HG02852 (cell line): ENCODE measurements at regions not wholly inside any gene's neighbourhood (a gene's known extent, or its start where the extent isn't known, plus 50 kb on each side); places are given as distances from the start of the nearest gene placed in this dataset.

Source experiments
- ATAC-seq: cut with Tn5 transposase; IDR thresholded peaks from one replicate; pipeline ENCODE4 v1.9.1; 2021; ENCODE audit warnings: mild to moderate bottlenecking, moderate library complexity; ENCODE audit not compliant: unreplicated experiment

DNA sequence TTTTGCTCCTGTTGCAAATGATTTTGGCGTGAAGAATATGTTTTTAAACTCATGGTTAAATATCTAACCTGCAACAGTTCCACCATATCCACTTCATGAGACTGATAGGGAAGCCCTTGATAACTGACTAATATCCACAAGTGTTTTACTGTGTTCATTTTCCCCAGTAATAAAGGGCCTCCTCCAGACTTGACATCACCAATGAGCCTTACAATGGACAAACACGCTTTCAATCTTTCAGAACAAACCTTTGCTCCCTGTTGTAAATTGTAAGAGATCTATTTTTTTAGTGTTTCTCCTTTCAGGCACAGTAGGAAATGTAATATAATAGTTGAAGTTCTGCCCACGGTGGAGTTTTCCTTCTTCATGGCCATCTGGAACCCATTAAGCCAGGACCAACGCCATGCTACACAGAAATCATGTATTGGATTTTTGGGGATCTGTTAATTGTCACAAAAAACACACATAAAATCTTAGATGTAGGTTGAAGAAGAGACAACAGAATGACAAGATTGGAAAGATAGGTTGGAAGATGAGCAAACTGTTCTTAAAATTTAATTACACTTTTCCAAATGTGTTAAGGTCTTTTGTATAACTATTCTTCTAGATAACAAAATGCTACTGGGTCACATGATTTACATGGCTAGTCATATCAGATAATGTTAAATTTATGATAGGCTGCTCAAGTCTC lies 1030.1 kb downstream of the FSTL5 start:
- ATAC-seq, result no peak

DNA sequence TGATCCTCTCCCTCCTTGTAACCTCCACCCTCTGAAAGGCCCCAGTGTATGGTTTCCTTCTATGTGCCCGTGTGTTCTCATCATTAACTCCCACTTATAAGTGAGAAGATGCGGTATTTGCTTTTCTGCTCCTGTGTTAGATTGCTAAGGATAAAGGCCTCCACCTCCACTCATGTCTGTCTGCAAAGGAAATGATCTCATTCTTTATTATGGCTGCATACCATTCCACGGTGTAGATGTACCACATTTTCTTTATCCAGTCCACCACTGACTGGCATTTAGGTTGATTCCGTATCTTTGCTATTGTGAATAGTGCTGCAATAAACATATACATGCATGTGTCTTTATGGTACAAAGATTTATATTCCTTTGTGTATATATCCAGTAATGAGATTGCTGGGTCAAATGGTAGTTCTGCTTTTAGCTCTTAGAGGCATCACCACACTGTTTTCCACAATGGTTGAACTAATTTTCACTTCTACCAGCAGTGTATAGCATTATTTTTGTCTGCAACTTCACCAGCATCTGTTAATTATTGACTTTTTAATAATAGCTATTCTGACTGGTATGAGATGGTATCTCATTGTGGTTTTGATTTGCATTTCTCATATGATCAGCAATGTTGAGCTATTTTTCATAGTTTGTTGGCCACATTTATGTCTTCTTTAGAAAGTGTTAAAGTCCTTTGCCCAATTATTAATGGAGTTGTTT lies 1030.9 kb downstream of the FSTL5 start:
- ATAC-seq, result no peak

DNA sequence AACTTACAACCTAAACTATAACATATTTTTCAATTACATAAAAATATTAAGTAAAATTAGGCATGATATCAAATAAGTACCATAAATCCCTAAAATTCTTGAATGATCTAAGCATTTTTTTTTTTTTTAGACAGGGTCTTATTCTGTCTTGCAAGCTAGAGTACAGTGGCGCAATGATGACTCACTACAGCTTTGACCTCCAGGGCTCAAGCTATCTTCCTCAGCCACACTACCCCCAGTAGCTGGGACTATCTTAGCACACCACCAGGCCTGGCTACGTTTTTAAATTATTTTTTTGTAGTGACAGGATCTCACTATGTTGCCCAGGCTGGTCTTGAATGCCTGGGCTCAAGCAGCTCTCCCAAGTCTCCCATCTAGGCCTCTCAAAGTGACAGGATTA lies 1042.3 kb downstream of the FSTL5 start:
- ATAC-seq, result no peak

DNA sequence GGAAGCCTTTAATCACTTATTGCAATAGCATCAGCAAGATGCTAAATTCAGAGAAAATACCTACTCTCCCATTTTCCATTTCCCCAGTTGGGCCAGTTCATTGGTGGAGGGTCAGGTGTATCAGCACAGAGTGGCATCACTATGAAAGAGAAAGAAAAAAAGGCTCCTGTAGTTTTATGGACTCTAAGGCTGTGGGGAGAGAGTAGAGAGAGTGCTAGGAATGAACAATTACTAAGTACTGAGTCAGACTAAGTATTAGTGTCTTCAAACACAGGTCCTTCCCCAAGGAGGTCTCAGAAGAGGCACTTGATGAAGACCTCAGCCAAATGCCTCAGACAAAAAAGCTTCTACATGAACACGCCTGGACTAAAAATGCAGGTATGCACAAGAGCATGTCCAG lies 1061.9 kb downstream of the FSTL5 start:
- no peak for ATAC-seq

- no peak for ATAC-seq
Measured at GRCh38 chr4:161097821-161098220, 1066.0 kb downstream of the FSTL5 start.

DNA sequence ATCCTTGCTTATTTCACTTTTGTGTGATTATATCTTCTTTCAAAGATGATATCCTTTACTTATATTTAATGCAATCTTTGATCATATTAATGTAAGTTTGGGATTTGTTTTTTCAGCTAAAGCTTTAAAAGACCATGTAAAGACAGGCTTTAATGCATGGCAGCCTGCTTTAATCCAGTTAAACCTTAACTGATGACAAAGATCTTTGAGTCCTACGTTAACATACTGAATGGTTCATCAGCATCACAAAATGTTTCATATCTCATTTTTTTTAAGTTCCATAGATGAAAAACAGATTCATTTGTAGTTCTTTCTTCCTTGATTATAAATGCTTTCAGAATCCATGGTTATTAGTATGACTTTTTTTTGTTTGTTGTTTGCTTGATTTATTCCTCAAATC lies 1102.8 kb downstream of the FSTL5 start:
- no peak for ATAC-seq
